OCI-LY3 (cell line): ENCODE measurements at regions not wholly inside any gene's neighbourhood (a gene's known extent, or its start where the extent isn't known, plus 50 kb on each side); places are given as distances from the start of the nearest gene placed in this dataset.

Experiments
- CTCF ChIP-seq: fragments of 200-600, 300-600 bp; sonication (generic); IDR thresholded peaks from 2 replicates; pipeline ENCODE4 v1.5.1; 2014; ENCODE audit warnings: antibody characterized with exemption, low read length, low read depth
- EZH2phosphoT487 ChIP-seq: fragments of 200-600 bp; shearing (Covaris generic); IDR thresholded peaks from 2 replicates; pipeline ENCODE4 v1.6.1; 2018; ENCODE audit warnings: antibody characterized with exemption, mixed run types, low read depth

DNA sequence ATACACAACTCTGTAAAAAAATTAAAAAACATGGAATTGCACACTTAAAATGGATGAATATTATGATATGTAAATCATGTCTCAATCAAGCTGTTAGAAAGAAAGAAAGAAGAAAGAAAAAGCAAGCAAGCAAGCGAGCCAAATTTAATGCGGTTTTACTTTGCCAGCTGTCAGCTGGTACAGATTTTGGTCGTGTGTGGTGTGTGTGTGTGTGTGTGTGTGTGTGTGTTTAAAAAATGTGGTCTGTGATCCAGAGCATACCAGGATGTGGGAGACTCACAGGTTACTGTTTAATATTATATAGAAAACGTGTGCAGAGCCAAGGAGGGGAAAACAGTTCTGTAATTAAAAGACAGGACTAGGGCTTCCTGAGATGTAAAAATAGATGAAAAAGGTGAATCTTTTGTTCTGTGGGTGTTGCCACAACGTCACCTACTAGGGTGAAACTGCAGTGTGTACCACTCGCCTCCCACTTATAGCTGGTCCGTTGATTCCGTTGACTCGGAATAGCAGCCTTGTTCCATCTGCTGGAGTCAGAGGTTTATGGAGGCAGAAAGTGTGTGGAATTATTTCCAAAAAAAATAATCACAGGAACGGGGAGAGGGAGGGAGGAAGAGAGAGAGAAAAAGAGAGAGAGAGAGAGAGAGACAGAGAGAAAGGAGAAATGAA lies 197.7 kb downstream of the BCAS1 start:
- TF ChIP-seq EZH2phosphoT487 (no peak), CTCF (no peak)
